NCI-H1048 (cell line): ENCODE measurements at regions not wholly inside any gene's neighbourhood (a gene's known extent, or its start where the extent isn't known, plus 50 kb on each side); places are given as distances from the start of the nearest gene placed in this dataset.

Experiments used
- DNase-seq: peaks from one replicate; lab custom pipeline; 2025; lab: John Stamatoyannopoulos, UW

GRCh38 chr10:9759596-9759995 lies 1258.1 kb upstream of the CELF2 start:
- DNase-seq: no peak

DNA sequence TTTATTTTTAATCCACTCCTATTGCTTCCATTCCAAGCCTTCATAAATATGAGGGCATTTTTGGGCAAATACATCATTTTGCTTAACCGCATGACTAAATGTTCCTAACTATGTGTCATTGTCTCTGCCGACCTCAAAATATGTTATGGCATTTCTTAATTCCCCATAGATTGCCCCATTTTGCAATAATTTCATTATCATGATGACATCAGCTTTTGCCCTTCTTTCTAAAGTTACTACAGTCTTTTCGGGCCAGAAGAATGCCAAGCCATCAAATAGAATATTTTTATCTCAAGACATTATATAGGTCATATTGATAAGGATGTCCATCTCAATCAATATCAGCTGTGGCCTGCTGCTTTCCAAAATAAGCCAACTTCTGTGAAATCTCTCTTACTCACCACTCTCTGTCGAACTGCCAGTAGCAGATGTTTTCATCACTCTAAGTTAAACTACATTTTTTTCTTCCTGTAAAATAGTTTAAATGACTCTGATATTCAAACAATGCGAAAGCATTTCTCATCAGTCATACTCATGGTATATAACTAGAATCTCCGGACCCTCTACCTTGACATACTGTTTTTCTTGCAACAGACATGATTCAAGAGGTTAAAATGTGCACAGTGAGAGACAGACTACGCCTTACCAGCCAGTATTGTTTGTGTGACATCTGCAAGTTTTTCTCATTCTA lies 1254.6 kb upstream of the CELF2 start:
- no peak for DNase-seq

- DNase-seq: no peak
Measured at GRCh38 chr10:9766762-9767161, 1250.9 kb upstream of the CELF2 start.

DNA sequence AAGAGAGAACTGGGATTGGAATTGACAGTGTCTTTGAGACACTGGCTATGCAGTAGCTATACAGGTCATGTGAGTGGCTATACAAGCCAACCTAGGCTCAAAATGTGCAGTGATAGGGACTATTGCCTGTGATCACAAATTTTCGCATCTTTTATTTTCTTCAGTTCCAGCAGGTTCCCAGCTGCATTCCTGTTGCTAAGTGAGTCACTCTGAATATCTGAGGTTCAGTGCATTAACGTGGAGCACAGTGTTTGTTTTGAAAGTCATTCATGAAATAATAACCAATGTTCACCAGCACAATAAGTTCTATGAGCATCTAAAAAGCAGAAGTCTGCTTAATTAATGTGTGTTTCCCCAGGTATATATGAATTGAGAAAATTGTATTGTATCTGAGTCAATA lies 1236.0 kb upstream of the CELF2 start:
- no peak for DNase-seq

GRCh38 chr10:9786101-9786500 lies 1231.6 kb upstream of the CELF2 start:
- DNase-seq: no peak

DNA sequence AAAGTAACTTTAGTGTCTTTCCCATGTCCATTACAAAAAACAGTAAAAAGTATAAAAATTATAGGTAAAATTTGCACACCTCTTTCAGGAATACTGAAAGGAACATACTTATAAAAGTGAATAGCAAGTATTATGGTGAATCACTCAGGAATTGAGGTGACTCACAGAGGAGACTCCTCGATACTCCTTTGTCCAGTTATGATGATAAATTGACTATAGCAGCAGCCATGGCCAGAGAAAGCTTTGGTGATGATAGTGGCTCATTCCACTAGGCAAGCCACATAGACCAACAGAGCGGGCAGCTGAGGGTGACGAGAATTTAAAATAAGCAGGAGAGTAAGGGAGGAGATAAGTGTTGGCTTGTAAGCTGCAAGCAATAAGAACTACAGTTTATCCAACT lies 1231.1 kb upstream of the CELF2 start:
- no peak for DNase-seq

GRCh38 chr10:9789996-9790395 lies 1227.7 kb upstream of the CELF2 start:
- DNase-seq: no peak

- DNase-seq: no peak
Measured at GRCh38 chr10:9792181-9792580, 1225.5 kb upstream of the CELF2 start.

DNA sequence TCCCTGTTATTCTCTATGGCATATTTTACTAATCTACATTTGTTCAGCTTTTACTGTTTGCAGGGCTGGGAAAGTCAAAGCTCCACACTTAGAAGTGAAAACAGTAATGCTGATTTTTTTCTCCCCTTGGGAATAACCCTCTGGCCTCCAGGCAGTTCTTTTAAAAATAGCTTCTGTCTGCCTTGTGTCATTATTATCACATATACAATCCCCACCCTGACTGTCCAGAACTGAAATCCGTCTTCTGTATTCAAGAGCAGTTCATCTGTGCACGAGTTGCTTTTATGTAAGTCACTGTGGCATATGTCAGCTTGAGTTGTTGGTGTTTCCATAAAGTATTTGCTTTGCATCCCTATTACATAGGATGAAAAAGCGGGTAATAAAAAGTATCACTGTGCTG lies 1221.1 kb upstream of the CELF2 start:
- no peak for DNase-seq

GRCh38 chr10:9800011-9800410 lies 1217.7 kb upstream of the CELF2 start:
- DNase-seq: no peak

DNA sequence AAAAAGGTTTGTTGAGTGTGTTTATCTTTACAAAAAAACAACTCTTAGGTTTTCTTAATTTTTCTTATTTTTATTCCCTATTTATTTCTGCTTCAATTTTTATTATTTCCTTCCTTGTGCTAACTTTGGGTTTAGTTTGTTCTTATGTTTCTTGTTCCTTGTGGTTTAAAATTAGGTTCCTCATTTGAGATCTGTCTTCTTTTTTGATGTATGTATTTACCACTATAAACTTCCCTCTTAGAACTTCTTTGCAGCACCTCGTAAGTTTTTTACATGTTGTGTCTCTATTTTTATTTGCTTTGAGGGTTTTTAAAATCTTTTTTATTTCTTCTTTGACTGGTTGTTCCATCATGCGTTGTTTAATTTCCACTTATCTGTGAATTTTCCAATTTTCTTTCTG lies 1217.1 kb upstream of the CELF2 start:
- no peak for DNase-seq

GRCh38 chr10:9807846-9808245 lies 1209.8 kb upstream of the CELF2 start:
- no peak for DNase-seq

DNA sequence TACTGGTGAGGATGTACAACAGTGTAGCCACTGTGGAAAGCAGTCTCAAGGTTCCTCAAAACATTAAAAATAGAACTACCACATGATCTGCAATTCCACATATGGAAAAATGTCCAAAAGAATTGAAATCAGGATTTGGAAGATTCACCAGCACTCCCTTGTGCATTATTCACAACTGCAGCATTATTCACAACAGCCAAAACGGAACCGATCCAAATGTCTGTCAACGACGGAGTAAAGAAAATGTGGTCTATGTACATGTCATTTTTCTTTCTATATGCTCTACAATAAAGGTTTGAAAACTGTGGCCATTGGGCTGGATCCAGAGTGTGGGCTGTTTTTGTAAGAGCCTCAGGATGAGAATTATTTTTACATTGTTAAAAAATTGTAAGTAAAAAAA lies 1206.1 kb upstream of the CELF2 start:
- DNase-seq: no peak

- no peak for DNase-seq
Measured at GRCh38 chr10:9814285-9814864, 1203.3 kb upstream of the CELF2 start.

GRCh38 chr10:9819756-9820494 lies 1197.7 kb upstream of the CELF2 start:
- DNase-seq: no peak

DNA sequence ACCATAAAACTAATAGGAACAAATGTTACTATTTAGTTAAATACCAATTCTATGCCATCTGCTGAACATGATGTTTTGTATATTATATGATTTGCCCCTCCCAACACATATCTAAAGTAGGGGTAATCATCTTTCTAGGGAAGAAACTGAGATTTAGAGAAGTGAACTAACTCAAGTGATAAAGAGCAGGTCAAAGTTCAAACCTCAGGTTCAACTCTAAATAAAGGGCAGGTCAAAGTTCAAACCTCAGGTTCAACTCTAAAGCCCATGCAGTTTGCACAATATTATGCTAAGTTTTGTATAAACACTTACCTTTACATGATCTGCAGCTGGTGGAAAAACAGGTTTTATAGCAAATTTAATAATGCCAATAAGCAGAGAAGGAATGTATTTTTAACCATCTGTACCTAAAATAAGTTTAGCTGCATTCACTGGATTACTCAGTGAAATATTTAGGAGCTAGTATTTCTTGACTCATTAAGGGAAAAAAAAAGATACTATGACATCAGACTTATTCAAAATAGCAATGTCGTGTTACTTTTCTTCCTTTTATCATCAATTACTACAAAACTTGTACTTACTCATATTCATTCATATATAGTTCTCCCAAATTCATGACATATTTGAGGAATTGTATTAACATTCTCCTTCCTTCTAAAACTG lies 1194.3 kb upstream of the CELF2 start:
- no peak for DNase-seq

DNA sequence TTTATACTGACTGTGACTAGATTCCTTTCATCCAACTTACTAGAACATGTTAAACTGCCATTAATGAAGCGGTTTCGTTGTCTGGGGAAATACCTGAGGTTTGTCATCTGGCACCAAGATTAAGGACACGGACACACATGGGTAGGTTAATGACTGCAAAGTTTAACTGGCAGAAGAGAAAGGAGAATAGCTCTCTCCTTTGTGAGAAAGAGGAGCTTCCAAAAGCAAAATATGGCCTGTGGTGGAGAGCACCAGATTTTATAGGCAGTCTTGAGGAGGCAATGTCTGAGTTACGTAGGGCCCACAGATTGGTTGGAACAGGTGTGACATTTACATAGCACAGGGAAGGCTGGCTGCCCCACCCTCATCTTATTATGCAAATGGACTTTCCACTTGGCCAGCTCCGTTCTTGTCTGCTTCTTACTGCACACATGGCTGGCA lies 1193.0 kb upstream of the CELF2 start:
- no peak for DNase-seq

DNA sequence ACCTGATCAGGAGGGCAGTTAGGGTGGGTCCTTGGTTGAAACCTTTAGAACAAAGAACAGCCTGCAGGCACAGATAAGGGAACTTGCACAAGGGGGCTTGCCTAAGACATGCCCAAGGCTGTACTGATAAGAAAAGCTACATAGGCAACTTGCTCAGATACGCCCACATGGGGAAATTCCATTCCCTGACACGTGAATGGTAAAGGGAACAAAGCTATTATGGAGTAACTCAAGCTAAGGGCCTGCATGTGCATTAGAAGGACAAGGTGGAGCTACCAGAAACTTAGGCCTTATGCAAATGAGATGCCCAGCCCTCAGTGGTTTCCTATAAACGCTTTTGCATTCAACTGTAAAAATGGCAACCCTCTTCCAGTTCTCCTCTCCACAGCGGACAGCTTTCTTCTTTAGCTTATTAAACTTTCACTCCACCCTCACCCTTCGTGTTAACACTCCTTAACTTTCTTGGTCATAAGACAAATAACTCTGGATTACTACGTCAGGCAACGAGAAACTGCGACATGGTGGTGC lies 1192.1 kb upstream of the CELF2 start:
- DNase-seq: no peak

GRCh38 chr10:9828110-9828509 lies 1189.6 kb upstream of the CELF2 start:
- DNase-seq: no peak

DNA sequence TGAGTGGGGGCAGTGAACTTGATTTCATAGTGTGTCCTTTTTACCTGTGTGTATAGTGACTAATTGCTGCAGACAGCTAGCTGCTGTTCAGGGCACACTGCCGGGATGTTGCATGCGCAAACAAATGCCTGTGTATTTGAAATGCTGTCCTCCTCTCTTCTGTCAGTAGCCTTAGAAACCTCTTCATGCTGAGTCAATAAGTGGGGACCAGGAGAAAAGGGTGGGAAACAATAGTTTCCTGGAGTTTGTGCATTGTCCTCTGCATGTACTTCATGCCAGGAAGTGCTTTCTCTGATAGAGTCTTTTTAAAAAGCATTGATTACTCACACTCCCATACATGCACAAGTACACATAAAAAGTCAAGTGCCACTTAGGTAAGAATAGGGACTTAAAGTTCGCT lies 1183.7 kb upstream of the CELF2 start:
- no peak for DNase-seq

DNA sequence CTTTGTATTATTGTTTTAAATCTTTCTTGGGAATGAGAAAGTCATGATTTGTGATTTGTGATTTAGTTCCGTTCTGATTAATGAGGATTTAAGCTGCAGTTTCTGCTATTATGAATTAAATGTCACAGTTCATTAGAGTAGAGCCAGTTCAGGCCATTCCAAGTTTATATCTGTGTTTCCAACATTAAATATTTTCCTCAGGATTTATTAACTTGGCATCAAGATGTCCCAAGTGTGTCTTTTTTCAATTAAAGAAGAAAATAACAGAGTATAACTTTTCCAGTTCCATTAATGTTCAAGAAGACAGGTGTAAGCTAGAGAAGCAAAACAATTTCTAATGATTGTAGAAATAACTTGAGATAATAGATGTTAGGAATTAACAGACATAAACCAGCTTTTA lies 1183.2 kb upstream of the CELF2 start:
- no peak for DNase-seq

DNA sequence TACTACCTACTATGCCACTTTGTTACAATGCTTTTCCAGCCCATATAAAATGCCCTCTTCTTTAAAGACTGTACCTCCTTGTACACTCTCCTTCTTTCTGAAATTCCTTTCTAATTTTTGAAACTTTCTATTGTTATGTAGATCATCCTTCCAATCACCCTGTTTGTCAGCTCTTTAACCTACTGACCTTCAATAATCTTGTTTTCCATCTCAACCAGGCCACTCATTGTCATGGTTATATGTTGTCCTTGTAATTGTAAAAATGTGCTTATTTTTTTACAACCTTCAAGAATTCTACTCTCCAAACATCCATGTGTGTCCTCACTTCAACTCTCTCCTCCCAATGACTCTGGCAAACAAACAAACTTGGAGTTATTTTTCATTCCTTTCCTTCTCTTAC lies 1172.6 kb upstream of the CELF2 start:
- no peak for DNase-seq

- no peak for DNase-seq
Measured at GRCh38 chr10:9848278-9848677, 1169.4 kb upstream of the CELF2 start.
